SK-N-SH treated with all-trans-retinoic acid at 6 μM for 48 hours (cell line): ENCODE measurements at regions not wholly inside any gene's neighbourhood (a gene's known extent, or its start where the extent isn't known, plus 50 kb on each side); places are given as distances from the start of the nearest gene placed in this dataset.

Source experiments
- ATAC-seq: fragments of 200-7000 bp; cut with Tn5 transposase; 3 replicates; pipeline ENCODE4 v1.9.1; 2020; ENCODE audit warnings: mild to moderate bottlenecking, moderate library complexity
- ARNTL ChIP-seq: fragments of 450-650 bp; formaldehyde crosslinking; IDR thresholded peaks from 2 replicates; pipeline ENCODE4 v1.5.0; 2020; ENCODE audit warnings: low read depth, mild to moderate bottlenecking, moderate library complexity, borderline replicate concordance
- BACH2 ChIP-seq: fragments of 250-450 bp; sonication (Bioruptor Pico); IDR thresholded peaks from 2 replicates; pipeline ENCODE4 v1.9.0; 2021; ENCODE audit warnings: mild to moderate bottlenecking, borderline replicate concordance
- CSDC2 ChIP-seq: fragments of 250-450 bp; sonication (Bioruptor Pico); IDR thresholded peaks from 2 replicates; pipeline ENCODE4 v1.5.0; 2020; ENCODE audit warnings: mild to moderate bottlenecking, moderate library complexity
- ESRRG ChIP-seq: fragments of 250-450 bp; sonication (Bioruptor Pico); IDR thresholded peaks from 2 replicates; pipeline ENCODE4 v1.6.1; 2021; ENCODE audit warnings: mild to moderate bottlenecking
- GLIS3 ChIP-seq: fragments of 250-450 bp; sonication (Bioruptor Pico); IDR thresholded peaks from 2 replicates; pipeline ENCODE4 v1.5.0; 2020; ENCODE audit warnings: mild to moderate bottlenecking, moderate library complexity
- ISL1 ChIP-seq: fragments of 250-450 bp; sonication (Bioruptor Pico); IDR thresholded peaks from 2 replicates; pipeline ENCODE4 v2.1.2; 2022; ENCODE audit warnings: mild to moderate bottlenecking, moderate library complexity
- PPARA ChIP-seq: fragments of 250-450 bp; sonication (Bioruptor Pico); IDR thresholded peaks from 2 replicates; pipeline ENCODE4 v1.5.0; 2020; ENCODE audit warnings: mild to moderate bottlenecking, borderline replicate concordance
- RARB ChIP-seq: fragments of 250-450 bp; sonication (Bioruptor Pico); IDR thresholded peaks from 2 replicates; pipeline ENCODE4 v1.8.0; 2021; ENCODE audit warnings: mild to moderate bottlenecking, moderate library complexity
- SNAI2 ChIP-seq: fragments of 250-450 bp; sonication (Bioruptor Pico); IDR thresholded peaks from 2 replicates; pipeline ENCODE4 v1.5.0; 2020; ENCODE audit warnings: mild to moderate bottlenecking, moderate library complexity
- TCF4 ChIP-seq: fragments of 250-450 bp; sonication (Bioruptor Pico); IDR thresholded peaks from 2 replicates; pipeline ENCODE4 v1.8.0; 2021; ENCODE audit warnings: mild to moderate bottlenecking, moderate library complexity, borderline replicate concordance
- ZC3H10 ChIP-seq: fragments of 250-450 bp; sonication (Bioruptor Pico); IDR thresholded peaks from 2 replicates; pipeline ENCODE4 v1.5.1; 2021; ENCODE audit warnings: mild to moderate bottlenecking, moderate library complexity
- ZFP3 ChIP-seq: fragments of 250-450 bp; sonication (Bioruptor Pico); IDR thresholded peaks from 2 replicates; pipeline ENCODE4 v1.5.0; 2020; ENCODE audit warnings: mild to moderate bottlenecking, moderate library complexity
- ZFP30 ChIP-seq: fragments of 450-650 bp; formaldehyde crosslinking; IDR thresholded peaks from 2 replicates; pipeline ENCODE4 v1.5.0; 2022; ENCODE audit warnings: mild to moderate bottlenecking, moderate library complexity
- ZNF70 ChIP-seq: fragments of 450-650 bp; formaldehyde crosslinking; IDR thresholded peaks from 2 replicates; pipeline ENCODE4 v1.5.0; 2020; ENCODE audit warnings: mild to moderate bottlenecking, moderate library complexity
- TF ChIP-seq, protein P1 (sequence below): fragments of 250-450 bp; sonication (Bioruptor Pico); IDR thresholded peaks from 2 replicates; pipeline ENCODE4 v1.5.0; 2020; ENCODE audit warnings: mild to moderate bottlenecking, moderate library complexity
- TF ChIP-seq, protein P2 (sequence below): fragments of 250-450 bp; sonication (Bioruptor Pico); IDR thresholded peaks from 2 replicates; pipeline ENCODE4 v1.8.0; 2021; ENCODE audit warnings: low read depth, mild to moderate bottlenecking, moderate library complexity, borderline replicate concordance
- TF ChIP-seq, protein P3 (sequence below): fragments of 250-450 bp; sonication (Bioruptor Pico); IDR thresholded peaks from 2 replicates; pipeline ENCODE4 v1.8.0; 2020; ENCODE audit warnings: mild to moderate bottlenecking, moderate library complexity, borderline replicate concordance
- TF ChIP-seq, protein P4 (sequence below): fragments of 250-450 bp; sonication (Bioruptor Pico); IDR thresholded peaks from 2 replicates; pipeline ENCODE4 v1.5.1; 2021; ENCODE audit warnings: mild to moderate bottlenecking, moderate library complexity
- TF ChIP-seq, protein P5 (sequence below): fragments of 250-450 bp; sonication (Bioruptor Pico); IDR thresholded peaks from 2 replicates; pipeline ENCODE4 v1.5.1; 2020; ENCODE audit warnings: low read depth, mild to moderate bottlenecking, moderate library complexity

DNA sequence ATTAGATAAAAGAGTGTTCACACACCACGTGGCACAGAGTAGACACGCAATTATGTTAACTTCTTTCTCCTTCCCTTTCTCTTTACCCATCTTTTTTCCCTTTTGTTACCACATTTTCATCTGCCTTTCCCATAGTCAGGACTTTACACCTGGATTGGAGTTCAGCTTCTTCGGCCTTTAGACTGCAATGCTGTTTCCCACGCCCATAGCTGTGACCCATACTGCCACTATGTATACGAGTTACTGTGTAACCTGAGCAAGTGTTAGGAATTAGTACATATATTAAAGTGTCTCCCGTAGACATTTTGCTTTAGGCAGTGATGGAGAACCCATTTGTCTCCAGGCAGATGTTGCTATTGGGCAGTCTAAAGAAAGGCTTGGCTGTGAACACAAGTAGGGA is 143.6 kb upstream of the SLC28A3 start:
- no peak for TF ChIP-seq ZFP3 (CRISPR knock-in tag)
- TF ChIP-seq, protein P1, sequence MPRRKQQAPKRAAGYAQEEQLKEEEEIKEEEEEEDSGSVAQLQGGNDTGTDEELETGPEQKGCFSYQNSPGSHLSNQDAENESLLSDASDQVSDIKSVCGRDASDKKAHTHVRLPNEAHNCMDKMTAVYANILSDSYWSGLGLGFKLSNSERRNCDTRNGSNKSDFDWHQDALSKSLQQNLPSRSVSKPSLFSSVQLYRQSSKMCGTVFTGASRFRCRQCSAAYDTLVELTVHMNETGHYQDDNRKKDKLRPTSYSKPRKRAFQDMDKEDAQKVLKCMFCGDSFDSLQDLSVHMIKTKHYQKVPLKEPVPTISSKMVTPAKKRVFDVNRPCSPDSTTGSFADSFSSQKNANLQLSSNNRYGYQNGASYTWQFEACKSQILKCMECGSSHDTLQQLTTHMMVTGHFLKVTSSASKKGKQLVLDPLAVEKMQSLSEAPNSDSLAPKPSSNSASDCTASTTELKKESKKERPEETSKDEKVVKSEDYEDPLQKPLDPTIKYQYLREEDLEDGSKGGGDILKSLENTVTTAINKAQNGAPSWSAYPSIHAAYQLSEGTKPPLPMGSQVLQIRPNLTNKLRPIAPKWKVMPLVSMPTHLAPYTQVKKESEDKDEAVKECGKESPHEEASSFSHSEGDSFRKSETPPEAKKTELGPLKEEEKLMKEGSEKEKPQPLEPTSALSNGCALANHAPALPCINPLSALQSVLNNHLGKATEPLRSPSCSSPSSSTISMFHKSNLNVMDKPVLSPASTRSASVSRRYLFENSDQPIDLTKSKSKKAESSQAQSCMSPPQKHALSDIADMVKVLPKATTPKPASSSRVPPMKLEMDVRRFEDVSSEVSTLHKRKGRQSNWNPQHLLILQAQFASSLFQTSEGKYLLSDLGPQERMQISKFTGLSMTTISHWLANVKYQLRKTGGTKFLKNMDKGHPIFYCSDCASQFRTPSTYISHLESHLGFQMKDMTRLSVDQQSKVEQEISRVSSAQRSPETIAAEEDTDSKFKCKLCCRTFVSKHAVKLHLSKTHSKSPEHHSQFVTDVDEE (CRISPR knock-in tag) = no peak
- TF ChIP-seq CSDC2 (CRISPR knock-in tag) = no peak
- TF ChIP-seq RARB (CRISPR knock-in tag) = no peak
- TF ChIP-seq ZNF70 (CRISPR knock-in tag) = no peak
- TF ChIP-seq ZC3H10 (CRISPR knock-in tag) = no peak
- TF ChIP-seq, protein P2, sequence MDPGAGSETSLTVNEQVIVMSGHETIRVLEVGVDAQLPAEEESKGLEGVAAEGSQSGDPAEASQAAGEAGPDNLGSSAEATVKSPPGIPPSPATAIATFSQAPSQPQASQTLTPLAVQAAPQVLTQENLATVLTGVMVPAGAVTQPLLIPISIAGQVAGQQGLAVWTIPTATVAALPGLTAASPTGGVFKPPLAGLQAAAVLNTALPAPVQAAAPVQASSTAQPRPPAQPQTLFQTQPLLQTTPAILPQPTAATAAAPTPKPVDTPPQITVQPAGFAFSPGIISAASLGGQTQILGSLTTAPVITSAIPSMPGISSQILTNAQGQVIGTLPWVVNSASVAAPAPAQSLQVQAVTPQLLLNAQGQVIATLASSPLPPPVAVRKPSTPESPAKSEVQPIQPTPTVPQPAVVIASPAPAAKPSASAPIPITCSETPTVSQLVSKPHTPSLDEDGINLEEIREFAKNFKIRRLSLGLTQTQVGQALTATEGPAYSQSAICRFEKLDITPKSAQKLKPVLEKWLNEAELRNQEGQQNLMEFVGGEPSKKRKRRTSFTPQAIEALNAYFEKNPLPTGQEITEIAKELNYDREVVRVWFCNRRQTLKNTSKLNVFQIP (CRISPR knock-in tag) = no peak
- no peak for TF ChIP-seq GLIS3 (CRISPR knock-in tag)
- no peak for TF ChIP-seq TCF4 (CRISPR knock-in tag)
- TF ChIP-seq PPARA (CRISPR knock-in tag) = no peak
- no peak for TF ChIP-seq ISL1 (CRISPR knock-in tag)
- TF ChIP-seq ESRRG (CRISPR knock-in tag) = no peak
- TF ChIP-seq SNAI2 (CRISPR knock-in tag) = no peak
- TF ChIP-seq, all 23 proteins: peak for 0
- ATAC-seq = no peak

DNA sequence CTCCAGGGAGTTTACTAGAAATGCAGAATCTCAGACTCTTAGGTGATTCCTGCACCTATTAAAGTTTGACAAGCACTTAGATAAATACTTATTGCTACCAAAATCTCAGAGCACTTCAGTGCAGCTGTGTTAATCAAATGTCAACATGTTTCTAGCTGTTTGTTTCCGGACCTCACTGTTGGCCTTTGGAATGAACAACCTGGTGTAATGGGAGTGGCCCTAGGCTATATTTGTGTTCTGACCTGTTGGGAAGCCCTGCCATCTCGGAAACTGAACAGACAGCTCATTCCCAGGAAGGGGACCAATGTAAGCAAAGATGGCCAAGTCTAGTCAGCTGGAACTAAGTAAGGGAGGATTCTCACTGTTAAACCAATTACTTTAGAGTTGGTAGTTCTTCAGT is 145.0 kb upstream of the SLC28A3 start:
- no peak for TF ChIP-seq PPARA (CRISPR knock-in tag)
- TF ChIP-seq, protein P3, sequence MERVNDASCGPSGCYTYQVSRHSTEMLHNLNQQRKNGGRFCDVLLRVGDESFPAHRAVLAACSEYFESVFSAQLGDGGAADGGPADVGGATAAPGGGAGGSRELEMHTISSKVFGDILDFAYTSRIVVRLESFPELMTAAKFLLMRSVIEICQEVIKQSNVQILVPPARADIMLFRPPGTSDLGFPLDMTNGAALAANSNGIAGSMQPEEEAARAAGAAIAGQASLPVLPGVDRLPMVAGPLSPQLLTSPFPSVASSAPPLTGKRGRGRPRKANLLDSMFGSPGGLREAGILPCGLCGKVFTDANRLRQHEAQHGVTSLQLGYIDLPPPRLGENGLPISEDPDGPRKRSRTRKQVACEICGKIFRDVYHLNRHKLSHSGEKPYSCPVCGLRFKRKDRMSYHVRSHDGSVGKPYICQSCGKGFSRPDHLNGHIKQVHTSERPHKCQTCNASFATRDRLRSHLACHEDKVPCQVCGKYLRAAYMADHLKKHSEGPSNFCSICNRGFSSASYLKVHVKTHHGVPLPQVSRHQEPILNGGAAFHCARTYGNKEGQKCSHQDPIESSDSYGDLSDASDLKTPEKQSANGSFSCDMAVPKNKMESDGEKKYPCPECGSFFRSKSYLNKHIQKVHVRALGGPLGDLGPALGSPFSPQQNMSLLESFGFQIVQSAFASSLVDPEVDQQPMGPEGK = no peak
- no peak for TF ChIP-seq SNAI2 (CRISPR knock-in tag)
- TF ChIP-seq, protein P4, sequence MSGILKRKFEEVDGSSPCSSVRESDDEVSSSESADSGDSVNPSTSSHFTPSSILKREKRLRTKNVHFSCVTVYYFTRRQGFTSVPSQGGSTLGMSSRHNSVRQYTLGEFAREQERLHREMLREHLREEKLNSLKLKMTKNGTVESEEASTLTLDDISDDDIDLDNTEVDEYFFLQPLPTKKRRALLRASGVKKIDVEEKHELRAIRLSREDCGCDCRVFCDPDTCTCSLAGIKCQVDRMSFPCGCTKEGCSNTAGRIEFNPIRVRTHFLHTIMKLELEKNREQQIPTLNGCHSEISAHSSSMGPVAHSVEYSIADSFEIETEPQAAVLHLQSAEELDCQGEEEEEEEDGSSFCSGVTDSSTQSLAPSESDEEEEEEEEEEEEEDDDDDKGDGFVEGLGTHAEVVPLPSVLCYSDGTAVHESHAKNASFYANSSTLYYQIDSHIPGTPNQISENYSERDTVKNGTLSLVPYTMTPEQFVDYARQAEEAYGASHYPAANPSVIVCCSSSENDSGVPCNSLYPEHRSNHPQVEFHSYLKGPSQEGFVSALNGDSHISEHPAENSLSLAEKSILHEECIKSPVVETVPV (CRISPR knock-in tag) = no peak
- no peak for TF ChIP-seq ARNTL (CRISPR knock-in tag)
- no peak for TF ChIP-seq CSDC2 (CRISPR knock-in tag)
- TF ChIP-seq, protein P5, sequence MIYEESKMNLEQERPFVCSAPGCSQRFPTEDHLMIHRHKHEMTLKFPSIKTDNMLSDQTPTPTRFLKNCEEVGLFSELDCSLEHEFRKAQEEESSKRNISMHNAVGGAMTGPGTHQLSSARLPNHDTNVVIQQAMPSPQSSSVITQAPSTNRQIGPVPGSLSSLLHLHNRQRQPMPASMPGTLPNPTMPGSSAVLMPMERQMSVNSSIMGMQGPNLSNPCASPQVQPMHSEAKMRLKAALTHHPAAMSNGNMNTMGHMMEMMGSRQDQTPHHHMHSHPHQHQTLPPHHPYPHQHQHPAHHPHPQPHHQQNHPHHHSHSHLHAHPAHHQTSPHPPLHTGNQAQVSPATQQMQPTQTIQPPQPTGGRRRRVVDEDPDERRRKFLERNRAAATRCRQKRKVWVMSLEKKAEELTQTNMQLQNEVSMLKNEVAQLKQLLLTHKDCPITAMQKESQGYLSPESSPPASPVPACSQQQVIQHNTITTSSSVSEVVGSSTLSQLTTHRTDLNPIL (CRISPR knock-in tag) = no peak
- TF ChIP-seq, protein P1 (CRISPR knock-in tag) = no peak
- TF ChIP-seq BACH2 (CRISPR knock-in tag) = no peak
- TF ChIP-seq ISL1 (CRISPR knock-in tag) = no peak
- TF ChIP-seq ZFP30 (CRISPR knock-in tag) = no peak

More for the DNA sequence above, 145.0 kb upstream of the SLC28A3 start:
- no peak for ATAC-seq
